H1 (cell line): ENCODE measurements at regions not wholly inside any gene's neighbourhood (a gene's known extent, or its start where the extent isn't known, plus 50 kb on each side); places are given as distances from the start of the nearest gene placed in this dataset.

Source experiments
- CBX5 ChIP-seq: fragments of 300-800, 300-1000 bp; sonication (generic); IDR thresholded peaks from 2 replicates; pipeline ENCODE4 v1.7.1; 2016; ENCODE audit warnings: antibody characterized with exemption, low read length, low read depth
- CBX8 ChIP-seq: fragments of 300-800, 300-1000 bp; sonication (generic); IDR thresholded peaks from 2 replicates; pipeline ENCODE4 v1.7.1; 2016; ENCODE audit warnings: low read depth, low read length, borderline replicate concordance
- CEBPB ChIP-seq: IDR thresholded peaks from 2 replicates; pipeline ENCODE4 v1.6.1; 2012; ENCODE audit warnings: low read depth, low read length
- CHD2 ChIP-seq: IDR thresholded peaks from 2 replicates; pipeline ENCODE4 v1.6.1; 2012; ENCODE audit warnings: low read length, improper control_type of control experiment
- CREB1 ChIP-seq: IDR thresholded peaks from 2 replicates; pipeline ENCODE4 v1.6.1; 2012; ENCODE audit warnings: inconsistent platforms
- EP300 ChIP-seq, 2 experiments: IDR thresholded peaks; 1 replicate in 1 of 2; 2 replicates in 1 of 2; pipeline ENCODE4 v1.6.1; 2011 to 2012; ENCODE audit warnings: low read depth in 2 of 2, low read length in 2 of 2, mild to moderate bottlenecking in 2 of 2, borderline replicate concordance in 1 of 2, inconsistent platforms in 1 of 2, moderate library complexity in 1 of 2
- HDAC2 ChIP-seq, 2 experiments: fragments of 300-600 bp in 1 of 2; sonication (generic) in 1 of 2; IDR thresholded peaks; 2 replicates each; pipeline ENCODE4 v1.6.1; 2011 to 2012; ENCODE audit warnings: low read depth in 2 of 2, low read length in 2 of 2, mild to moderate bottlenecking in 2 of 2, moderate library complexity in 2 of 2, borderline replicate concordance in 1 of 2, inconsistent platforms in 1 of 2
- KDM5A ChIP-seq: fragments of 200-600 bp; IDR thresholded peaks from 2 replicates; pipeline ENCODE4 v1.7.1; 2012; ENCODE audit warnings: mild to moderate bottlenecking, low read length, inconsistent platforms, mixed read lengths
- NRF1 ChIP-seq: IDR thresholded peaks from 2 replicates; pipeline ENCODE4 v1.6.1; 2011; ENCODE audit warnings: mild to moderate bottlenecking, low read depth, low read length, improper control_type of control experiment
- POU5F1 ChIP-seq: IDR thresholded peaks from 2 replicates; pipeline ENCODE4 v1.6.1; 2011; ENCODE audit warnings: low read depth, mild to moderate bottlenecking, low read length, moderate library complexity
- RAD21 ChIP-seq, 2 experiments: IDR thresholded peaks in 1 of 2; conservative IDR thresholded peaks in 1 of 2; 2 replicates each; pipeline ENCODE4 v1.6.1; 2011; ENCODE audit warnings: low read depth in 2 of 2, low read length in 2 of 2, improper control_type of control experiment in 1 of 2, inconsistent platforms in 1 of 2, mild to moderate bottlenecking in 1 of 2, moderate library complexity in 1 of 2
- RBBP5 ChIP-seq: IDR thresholded peaks from 2 replicates; pipeline ENCODE4 v1.7.1; 2012; ENCODE audit warnings: low read depth, mild to moderate bottlenecking, inconsistent platforms, low read length, moderate library complexity, borderline replicate concordance
- RXRA ChIP-seq: IDR thresholded peaks from 2 replicates; pipeline ENCODE4 v1.6.1; 2011; ENCODE audit warnings: low read depth, mild to moderate bottlenecking, low read length, moderate library complexity; ENCODE audit not compliant: insufficient read depth
- SAP30 ChIP-seq: fragments of 300-600 bp; sonication (generic); IDR thresholded peaks from 2 replicates; pipeline ENCODE4 v1.7.1; 2012; ENCODE audit warnings: low read length, moderate library complexity, mild to moderate bottlenecking, inconsistent platforms; ENCODE audit not compliant: insufficient read depth, insufficient replicate concordance
- SP1 ChIP-seq: IDR thresholded peaks from 2 replicates; pipeline ENCODE4 v1.6.1; 2011; ENCODE audit warnings: low read depth, low read length
- SRF ChIP-seq: IDR thresholded peaks from 2 replicates; pipeline ENCODE4 v1.6.1; 2011; ENCODE audit warnings: mild to moderate bottlenecking, low read depth, low read length, moderate library complexity
- TAF1 ChIP-seq: IDR thresholded peaks from 2 replicates; pipeline ENCODE4 v1.6.1; 2011; ENCODE audit warnings: mild to moderate bottlenecking, low read depth, low read length
- TCF12 ChIP-seq: IDR thresholded peaks from 2 replicates; pipeline ENCODE4 v1.6.1; 2011; ENCODE audit warnings: low read depth, mild to moderate bottlenecking, low read length
- YY1 ChIP-seq: IDR thresholded peaks from 2 replicates; pipeline ENCODE4 v1.6.1; 2011; ENCODE audit warnings: low read depth, mild to moderate bottlenecking, low read length
- TF ChIP-seq, protein P1 (sequence below): IDR thresholded peaks from 2 replicates; pipeline ENCODE4 v1.6.1; 2012; ENCODE audit warnings: low read length, inconsistent platforms
- TF ChIP-seq, protein P2 (sequence below): IDR thresholded peaks from 2 replicates; pipeline ENCODE4 v1.6.1; 2012; ENCODE audit warnings: inconsistent platforms

DNA sequence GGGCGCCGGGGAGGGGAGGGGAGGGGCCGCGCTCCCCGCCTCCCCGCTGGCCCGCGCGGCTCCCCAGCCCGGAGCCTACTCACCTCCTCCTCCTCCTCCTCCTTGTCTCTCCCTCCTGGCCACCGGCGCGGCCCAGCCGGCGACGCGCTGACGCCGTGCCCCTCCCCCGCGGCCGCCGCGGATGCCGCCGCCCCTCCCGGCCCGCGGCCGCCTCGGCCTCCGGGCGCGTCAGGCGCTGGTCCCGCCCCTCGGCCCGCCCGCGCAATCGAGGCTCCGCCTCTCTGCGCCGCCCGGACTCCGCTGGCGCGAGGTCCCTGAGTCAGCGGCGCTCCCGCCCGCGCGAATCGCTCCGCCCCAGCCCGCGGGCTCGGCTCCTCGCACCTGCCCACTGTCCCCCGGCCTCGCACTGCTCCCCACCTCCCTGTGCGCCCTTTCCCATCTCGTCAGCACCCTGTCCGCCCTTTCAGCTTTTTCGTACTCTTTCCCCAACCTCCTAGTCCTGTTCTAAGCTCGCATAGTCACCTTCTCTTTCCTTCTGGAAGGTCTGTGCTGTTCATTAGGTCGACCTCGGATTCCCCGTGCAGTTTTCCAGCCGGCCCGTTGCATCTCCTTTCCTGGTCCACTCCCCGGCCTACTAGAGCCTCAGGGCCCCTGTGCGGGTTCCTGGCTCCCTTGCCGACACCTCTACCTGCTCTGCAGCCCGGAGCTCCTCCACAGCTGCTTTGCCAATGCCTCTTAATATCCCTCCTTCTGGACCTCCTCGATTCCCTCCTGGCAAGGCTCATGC, 187.4 kb downstream of the ZEB2 start (continued):
- TF ChIP-seq RAD21 (IDR thresholded peaks at IDR 0.05 in 1 of 2, conservative IDR thresholded peaks at IDR 0.05 in 1 of 2; ENCODE audit: low read depth in 2 of 2, low read length in 2 of 2) (no peak; a peak in 1 of 4 replicates), CBX5 (no peak), RXRA (no peak), CBX8 (no peak), EP300 (IDR thresholded peaks at IDR 0.05; ENCODE audit: borderline replicate concordance in 1 of 2, low read depth in 2 of 2, low read length in 2 of 2) (peak in 1 of 2 experiments; percentile 73; a peak in 1 of 3 replicates), CHD2 (no peak), CEBPB (no peak), KDM5A (no peak), CREB1 (peak; percentile 70), SP1 (no peak), YY1 (no peak), SRF (no peak), RBBP5 (0 out of 2 replicates have a peak, but pooled peaks have one; percentile 64), HDAC2 (IDR thresholded peaks at IDR 0.05; ENCODE audit: borderline replicate concordance in 1 of 2, low read depth in 2 of 2, low read length in 2 of 2) (no peak), TAF1 (peak; percentile 52), TCF12 (no peak), POU5F1 (no peak), NRF1 (no peak), SAP30 (no peak)
- TF ChIP-seq, protein P1, sequence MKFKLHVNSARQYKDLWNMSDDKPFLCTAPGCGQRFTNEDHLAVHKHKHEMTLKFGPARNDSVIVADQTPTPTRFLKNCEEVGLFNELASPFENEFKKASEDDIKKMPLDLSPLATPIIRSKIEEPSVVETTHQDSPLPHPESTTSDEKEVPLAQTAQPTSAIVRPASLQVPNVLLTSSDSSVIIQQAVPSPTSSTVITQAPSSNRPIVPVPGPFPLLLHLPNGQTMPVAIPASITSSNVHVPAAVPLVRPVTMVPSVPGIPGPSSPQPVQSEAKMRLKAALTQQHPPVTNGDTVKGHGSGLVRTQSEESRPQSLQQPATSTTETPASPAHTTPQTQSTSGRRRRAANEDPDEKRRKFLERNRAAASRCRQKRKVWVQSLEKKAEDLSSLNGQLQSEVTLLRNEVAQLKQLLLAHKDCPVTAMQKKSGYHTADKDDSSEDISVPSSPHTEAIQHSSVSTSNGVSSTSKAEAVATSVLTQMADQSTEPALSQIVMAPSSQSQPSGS, result no peak
- TF ChIP-seq, protein P2, sequence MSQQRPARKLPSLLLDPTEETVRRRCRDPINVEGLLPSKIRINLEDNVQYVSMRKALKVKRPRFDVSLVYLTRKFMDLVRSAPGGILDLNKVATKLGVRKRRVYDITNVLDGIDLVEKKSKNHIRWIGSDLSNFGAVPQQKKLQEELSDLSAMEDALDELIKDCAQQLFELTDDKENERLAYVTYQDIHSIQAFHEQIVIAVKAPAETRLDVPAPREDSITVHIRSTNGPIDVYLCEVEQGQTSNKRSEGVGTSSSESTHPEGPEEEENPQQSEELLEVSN, result peak; percentile 83
